ENCODE measurements at regions not wholly inside any gene's neighbourhood (a gene's known extent, or its start where the extent isn't known, plus 50 kb on each side); places are given as distances from the start of the nearest gene placed in this dataset.

DNA sequence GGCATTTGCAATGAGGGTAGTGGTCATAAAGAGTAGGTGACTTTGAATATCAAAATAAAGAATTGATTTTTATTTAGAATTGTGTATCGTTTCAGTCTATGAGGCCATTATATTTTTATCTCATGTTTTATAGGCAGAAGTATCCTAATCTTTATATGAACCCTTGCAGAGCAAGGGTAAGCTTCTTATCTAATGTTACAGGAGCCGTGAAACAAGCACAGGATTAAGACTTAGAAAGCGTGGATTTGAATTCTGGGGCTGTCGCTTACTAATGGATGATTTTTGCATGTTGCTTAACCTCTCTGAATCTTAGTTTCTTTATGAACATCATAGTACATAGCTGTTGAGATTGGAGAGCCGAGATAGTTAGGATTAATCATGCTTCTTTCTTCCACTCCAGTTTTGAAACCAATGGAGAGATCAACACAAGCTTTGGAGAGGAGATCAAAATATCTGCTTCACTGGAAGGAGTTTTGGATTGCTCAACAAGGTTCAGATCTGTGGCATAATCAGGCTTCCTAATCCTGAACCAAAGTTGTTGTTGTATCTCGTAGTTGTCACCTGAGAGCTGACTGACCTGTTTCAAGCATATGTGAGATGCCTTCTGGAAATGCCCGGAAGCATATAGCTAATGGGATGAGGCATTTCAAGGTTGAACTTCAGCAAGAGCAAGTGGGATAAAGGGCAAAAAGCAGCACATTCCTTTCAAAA is 166.9 kb upstream of the GK2 start (continued):
- TF ChIP-seq POLR2AphosphoS5 (IDR thresholded peaks at IDR 0.05; ENCODE audit: low read length) (no peak), ZSCAN29 (IDR thresholded peaks at IDR 0.05) (no peak), GABPA (IDR thresholded peaks at IDR 0.05; ENCODE audit: low read depth) (no peak), TAF1 (IDR thresholded peaks at IDR 0.05; ENCODE audit: borderline replicate concordance, low read depth, low read length) (no peak), ASH2L (IDR thresholded peaks at IDR 0.05; ENCODE audit: borderline replicate concordance, low read depth) (no peak)
- TF ChIP-seq, protein P1, sequence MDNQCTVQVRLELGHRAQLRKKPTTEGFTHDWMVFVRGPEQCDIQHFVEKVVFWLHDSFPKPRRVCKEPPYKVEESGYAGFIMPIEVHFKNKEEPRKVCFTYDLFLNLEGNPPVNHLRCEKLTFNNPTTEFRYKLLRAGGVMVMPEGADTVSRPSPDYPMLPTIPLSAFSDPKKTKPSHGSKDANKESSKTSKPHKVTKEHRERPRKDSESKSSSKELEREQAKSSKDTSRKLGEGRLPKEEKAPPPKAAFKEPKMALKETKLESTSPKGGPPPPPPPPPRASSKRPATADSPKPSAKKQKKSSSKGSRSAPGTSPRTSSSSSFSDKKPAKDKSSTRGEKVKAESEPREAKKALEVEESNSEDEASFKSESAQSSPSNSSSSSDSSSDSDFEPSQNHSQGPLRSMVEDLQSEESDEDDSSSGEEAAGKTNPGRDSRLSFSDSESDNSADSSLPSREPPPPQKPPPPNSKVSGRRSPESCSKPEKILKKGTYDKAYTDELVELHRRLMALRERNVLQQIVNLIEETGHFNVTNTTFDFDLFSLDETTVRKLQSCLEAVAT (IDR thresholded peaks at IDR 0.05): no peak
- TF ChIP-seq, protein P2, sequence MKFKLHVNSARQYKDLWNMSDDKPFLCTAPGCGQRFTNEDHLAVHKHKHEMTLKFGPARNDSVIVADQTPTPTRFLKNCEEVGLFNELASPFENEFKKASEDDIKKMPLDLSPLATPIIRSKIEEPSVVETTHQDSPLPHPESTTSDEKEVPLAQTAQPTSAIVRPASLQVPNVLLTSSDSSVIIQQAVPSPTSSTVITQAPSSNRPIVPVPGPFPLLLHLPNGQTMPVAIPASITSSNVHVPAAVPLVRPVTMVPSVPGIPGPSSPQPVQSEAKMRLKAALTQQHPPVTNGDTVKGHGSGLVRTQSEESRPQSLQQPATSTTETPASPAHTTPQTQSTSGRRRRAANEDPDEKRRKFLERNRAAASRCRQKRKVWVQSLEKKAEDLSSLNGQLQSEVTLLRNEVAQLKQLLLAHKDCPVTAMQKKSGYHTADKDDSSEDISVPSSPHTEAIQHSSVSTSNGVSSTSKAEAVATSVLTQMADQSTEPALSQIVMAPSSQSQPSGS (IDR thresholded peaks at IDR 0.05; ENCODE audit: low read length): no peak

DNA sequence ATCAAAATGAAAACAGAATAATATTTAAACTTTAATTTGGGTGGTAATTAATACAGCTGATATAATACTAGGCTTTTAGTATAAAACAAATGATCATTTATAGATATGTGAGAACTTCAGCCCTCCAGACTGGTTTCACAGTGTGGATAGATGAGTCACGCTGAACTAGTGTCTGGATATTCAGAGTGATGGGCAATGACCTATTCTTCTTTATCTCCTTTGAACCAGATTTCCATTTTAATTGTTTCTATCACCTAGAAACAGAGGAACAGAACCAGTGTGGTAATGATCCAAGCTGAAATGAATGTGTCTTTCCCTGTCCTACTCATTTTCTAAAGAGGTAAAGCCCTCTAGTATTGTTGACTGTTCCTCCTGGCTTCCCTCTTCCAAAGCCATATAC is 155.2 kb upstream of the GK2 start:
- H3K4me3 ChIP-seq: no peak overlapping the region
- no peaks in the 10 kb centered on the region for H3K27me3 ChIP-seq (replicated peaks in 1 of 2; ENCODE audit: control insufficient read depth in 2 of 2, insufficient read depth in 2 of 2, low read length in 1 of 2)
- no peak overlapping the region for H3K27ac ChIP-seq (ENCODE audit: control insufficient read depth, insufficient read depth)
- no peaks in the 10 kb centered on the region for H3K79me2 ChIP-seq (ENCODE audit: control insufficient read depth, insufficient read depth, low read length)
- ChIA-PET POLR2A (no interaction called here), RAD21 (ENCODE audit: unreplicated experiment) (no interaction called here), CTCF (no interaction called here), SMC1A (ENCODE audit: uncharacterized antibody, unreplicated experiment) (no interaction called here)
- TF ChIP-seq HCFC1 (IDR thresholded peaks at IDR 0.05; ENCODE audit: low read length) (no peak), IKZF1 (conservative IDR thresholded peaks at IDR 0.05) (no peak), TCF7 (IDR thresholded peaks at IDR 0.05; ENCODE audit: borderline replicate concordance) (no peak), ZNF24 (IDR thresholded peaks at IDR 0.05) (no peak), EGR1 (IDR thresholded peaks at IDR 0.05; ENCODE audit: borderline replicate concordance in 1 of 2, low read depth in 2 of 2, low read length in 2 of 2) (no peak)
- TF ChIP-seq, protein P3, sequence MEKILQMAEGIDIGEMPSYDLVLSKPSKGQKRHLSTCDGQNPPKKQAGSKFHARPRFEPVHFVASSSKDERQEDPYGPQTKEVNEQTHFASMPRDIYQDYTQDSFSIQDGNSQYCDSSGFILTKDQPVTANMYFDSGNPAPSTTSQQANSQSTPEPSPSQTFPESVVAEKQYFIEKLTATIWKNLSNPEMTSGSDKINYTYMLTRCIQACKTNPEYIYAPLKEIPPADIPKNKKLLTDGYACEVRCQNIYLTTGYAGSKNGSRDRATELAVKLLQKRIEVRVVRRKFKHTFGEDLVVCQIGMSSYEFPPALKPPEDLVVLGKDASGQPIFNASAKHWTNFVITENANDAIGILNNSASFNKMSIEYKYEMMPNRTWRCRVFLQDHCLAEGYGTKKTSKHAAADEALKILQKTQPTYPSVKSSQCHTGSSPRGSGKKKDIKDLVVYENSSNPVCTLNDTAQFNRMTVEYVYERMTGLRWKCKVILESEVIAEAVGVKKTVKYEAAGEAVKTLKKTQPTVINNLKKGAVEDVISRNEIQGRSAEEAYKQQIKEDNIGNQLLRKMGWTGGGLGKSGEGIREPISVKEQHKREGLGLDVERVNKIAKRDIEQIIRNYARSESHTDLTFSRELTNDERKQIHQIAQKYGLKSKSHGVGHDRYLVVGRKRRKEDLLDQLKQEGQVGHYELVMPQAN (conservative IDR thresholded peaks at IDR 0.05): no peak
- TF ChIP-seq, protein P4, sequence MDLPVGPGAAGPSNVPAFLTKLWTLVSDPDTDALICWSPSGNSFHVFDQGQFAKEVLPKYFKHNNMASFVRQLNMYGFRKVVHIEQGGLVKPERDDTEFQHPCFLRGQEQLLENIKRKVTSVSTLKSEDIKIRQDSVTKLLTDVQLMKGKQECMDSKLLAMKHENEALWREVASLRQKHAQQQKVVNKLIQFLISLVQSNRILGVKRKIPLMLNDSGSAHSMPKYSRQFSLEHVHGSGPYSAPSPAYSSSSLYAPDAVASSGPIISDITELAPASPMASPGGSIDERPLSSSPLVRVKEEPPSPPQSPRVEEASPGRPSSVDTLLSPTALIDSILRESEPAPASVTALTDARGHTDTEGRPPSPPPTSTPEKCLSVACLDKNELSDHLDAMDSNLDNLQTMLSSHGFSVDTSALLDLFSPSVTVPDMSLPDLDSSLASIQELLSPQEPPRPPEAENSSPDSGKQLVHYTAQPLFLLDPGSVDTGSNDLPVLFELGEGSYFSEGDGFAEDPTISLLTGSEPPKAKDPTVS (IDR thresholded peaks at IDR 0.05; ENCODE audit: low read depth, low read length): no peak
- TF ChIP-seq, protein P5, sequence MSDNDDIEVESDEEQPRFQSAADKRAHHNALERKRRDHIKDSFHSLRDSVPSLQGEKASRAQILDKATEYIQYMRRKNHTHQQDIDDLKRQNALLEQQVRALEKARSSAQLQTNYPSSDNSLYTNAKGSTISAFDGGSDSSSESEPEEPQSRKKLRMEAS (IDR thresholded peaks at IDR 0.05; ENCODE audit: low read depth, low read length): no peak
- TF ChIP-seq, protein P6, sequence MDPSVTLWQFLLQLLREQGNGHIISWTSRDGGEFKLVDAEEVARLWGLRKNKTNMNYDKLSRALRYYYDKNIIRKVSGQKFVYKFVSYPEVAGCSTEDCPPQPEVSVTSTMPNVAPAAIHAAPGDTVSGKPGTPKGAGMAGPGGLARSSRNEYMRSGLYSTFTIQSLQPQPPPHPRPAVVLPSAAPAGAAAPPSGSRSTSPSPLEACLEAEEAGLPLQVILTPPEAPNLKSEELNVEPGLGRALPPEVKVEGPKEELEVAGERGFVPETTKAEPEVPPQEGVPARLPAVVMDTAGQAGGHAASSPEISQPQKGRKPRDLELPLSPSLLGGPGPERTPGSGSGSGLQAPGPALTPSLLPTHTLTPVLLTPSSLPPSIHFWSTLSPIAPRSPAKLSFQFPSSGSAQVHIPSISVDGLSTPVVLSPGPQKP (IDR thresholded peaks at IDR 0.05; ENCODE audit: low read depth, low read length): no peak
- no peak overlapping the region for H3K4me2 ChIP-seq (ENCODE audit: control insufficient read depth, insufficient read depth)
- FAIRE-seq (no peak), DNase-seq (ENCODE audit: low read depth, low spot score) (no peak), ATAC-seq (no peak)
- H4K20me1 ChIP-seq (ENCODE audit: control insufficient read depth, insufficient read depth): no peaks in the 10 kb centered on the region
- H3K9ac ChIP-seq (ENCODE audit: control insufficient read depth, insufficient read depth, low read length): no peak overlapping the region
- BruUV-seq (replicated peaks): no TSS peak
- WGBS (ENCODE audit: insufficient coverage, insufficient replicate concordance, low lambda C conversion rate, missing lambda C conversion rate): 0% methylated on average over 1 of the region's 1 CpG
- H3K9me3 ChIP-seq (replicated peaks; ENCODE audit: control insufficient read depth, insufficient read depth, low read length): no peaks in the 10 kb centered on the region
- H3K4me1 ChIP-seq (ENCODE audit: control insufficient read depth, insufficient read depth, low read length): no peaks in the 10 kb centered on the region
- no peaks in the 10 kb centered on the region for H3K36me3 ChIP-seq (ENCODE audit: control insufficient read depth in 2 of 2, insufficient read depth in 2 of 2, low read length in 1 of 2)
- intact Hi-C loops (cut with micrococcal nuclease; ENCODE audit: unreplicated experiment): no loop called here
- in situ Hi-C loops (cut with MboI): no loop called here
- no peak overlapping the region for H2AFZ ChIP-seq (ENCODE audit: control insufficient read depth, low read depth, low read length)
